Activated CD8-positive, alpha-beta memory T cell treated with anti-CD3 and anti-CD28 coated beads for 1 hour (primary cell): ENCODE measurements at regions not wholly inside any gene's neighbourhood (a gene's known extent, or its start where the extent isn't known, plus 50 kb on each side); places are given as distances from the start of the nearest gene placed in this dataset.

Experiments
- DNase-seq, 2 donors: peaks; one replicate each; pipeline ENCODE4 v3.0.0-alpha.2; 2020; ENCODE audit warnings: low read depth in 1 of 2; ENCODE audit errors: extremely low read depth in 1 of 2

DNA sequence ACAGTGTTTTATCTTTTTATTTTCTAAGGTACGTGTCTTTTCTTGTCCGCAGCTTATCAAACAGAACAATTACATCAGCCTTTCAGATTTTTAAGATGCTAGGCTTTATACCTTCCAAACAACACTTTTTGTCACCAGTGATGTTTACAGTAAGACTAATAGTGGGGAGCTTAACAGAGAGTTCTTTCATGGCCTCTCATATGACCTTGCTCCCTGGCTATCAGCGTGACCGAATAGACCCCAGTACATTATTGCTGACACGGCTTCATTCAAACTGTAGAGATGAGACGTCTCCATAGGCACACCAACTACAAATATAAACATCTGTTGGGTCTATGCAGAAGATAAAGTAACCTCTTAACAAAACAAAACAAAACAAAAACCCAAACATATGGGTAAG, 477.6 kb upstream of the KCNMB2 start:
- no peak for DNase-seq

- no peak for DNase-seq
These were observed 477.1 kb upstream of the KCNMB2 start for GRCh38 chr3:178059119-178059518.

DNA sequence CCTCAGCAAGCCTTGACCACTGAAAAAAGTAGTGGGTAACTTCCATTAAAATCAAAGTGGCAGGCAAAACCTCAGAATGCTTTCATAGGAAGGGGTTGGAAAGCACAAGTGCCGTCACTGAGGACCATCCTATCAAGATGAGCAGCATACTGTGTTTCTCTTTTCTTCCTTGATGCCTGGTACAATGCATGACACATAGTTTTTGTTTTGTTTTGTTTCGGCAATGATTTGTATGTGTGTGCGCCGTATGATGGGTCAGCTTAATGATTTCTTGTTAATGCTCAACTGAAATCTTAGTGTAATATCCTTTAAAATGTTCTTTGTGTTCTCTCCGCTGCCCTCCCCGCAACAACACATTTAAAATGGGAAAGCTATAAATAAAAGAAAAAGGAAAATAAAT, 476.4 kb upstream of the KCNMB2 start:
- DNase-seq: no peak

- DNase-seq: no peak
These were observed 475.8 kb upstream of the KCNMB2 start for GRCh38 chr3:178060407-178060806.

GRCh38 chr3:178062126-178062525, 474.1 kb upstream of the KCNMB2 start:
- no peak for DNase-seq

- no peak for DNase-seq
These were observed 472.8 kb upstream of the KCNMB2 start for GRCh38 chr3:178063461-178063860.

GRCh38 chr3:178067721-178068120, 468.5 kb upstream of the KCNMB2 start:
- no peak for DNase-seq

DNA sequence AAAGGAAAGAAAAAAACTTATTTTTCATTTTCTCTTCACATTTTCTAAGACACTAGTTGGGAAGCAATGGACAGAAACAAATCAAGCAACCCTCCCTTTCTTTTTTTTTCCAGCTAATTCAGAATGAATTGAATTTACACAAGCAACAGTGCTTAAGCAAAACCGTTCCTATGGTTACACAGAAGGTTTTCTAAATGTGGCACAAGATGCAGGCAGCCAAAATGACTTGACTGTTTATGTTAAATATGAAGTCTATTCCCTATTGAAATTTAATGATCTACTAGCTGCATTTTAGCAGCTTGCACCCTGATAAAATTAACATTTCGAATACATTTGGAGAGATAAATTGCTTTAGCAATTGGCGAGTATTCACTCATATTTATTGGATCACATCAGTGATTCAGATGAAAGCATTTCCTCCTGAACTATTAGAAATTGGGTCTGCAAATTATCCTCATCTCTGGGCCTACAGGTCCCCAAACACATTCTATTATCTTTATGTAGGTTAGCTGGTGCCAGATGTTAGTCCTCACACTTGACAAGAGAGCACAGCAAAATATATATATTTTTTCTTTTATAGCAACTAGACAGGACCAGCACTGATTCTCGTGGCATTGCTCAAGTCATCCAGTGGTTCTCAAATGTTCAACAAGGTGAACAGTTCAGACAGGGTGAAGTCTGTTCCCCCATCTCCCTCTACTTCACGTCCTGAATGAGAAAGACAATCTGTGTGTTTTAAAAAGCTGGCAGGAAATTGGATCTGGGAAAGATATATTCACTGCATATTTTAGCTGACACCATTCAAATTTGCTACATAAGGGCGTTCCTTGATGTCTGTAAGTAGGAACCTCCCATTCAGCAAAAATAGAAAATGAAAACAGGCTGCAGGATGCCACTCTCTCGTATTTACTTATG, 463.6 kb upstream of the KCNMB2 start:
- DNase-seq: no peak

DNA sequence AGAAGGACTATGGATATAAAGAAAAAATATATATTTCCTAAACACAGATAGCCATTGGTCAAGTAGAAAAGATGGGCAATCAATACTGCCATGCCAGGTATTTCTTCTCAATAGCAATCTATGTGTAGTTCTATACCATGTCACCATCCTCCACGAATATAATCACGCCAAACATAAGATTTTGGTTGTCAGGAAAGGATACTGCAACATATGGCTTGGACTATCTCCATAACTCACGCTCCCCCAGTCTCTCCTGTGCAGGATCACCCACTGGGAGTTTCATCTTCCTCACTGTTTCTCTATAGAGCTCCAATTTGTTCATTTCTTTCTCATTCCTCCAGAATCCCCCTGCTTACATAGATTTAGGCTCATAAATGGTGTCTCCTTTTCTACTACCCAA, 462.9 kb upstream of the KCNMB2 start:
- no peak for DNase-seq

DNA sequence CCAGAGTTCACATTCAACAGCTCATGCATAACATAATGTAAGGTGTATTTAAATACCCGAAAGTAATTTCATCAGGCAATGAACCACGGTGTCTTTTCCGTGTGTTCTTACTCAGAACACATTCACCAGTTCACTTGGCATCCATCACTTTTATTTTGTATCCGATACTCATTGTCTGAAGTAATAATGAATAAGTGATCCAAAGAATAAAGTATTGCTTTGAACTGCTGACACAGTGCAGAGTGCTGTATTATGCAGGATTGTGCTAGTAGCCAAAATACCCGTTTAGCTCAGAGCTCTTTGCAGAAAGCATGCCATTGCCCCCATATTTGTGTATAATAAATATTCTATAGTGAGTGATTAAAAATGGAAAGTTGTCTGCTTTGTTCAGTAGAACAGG, 460.9 kb upstream of the KCNMB2 start:
- DNase-seq: no peak

- no peak for DNase-seq
These were observed 457.3 kb upstream of the KCNMB2 start for GRCh38 chr3:178078953-178079352.

DNA sequence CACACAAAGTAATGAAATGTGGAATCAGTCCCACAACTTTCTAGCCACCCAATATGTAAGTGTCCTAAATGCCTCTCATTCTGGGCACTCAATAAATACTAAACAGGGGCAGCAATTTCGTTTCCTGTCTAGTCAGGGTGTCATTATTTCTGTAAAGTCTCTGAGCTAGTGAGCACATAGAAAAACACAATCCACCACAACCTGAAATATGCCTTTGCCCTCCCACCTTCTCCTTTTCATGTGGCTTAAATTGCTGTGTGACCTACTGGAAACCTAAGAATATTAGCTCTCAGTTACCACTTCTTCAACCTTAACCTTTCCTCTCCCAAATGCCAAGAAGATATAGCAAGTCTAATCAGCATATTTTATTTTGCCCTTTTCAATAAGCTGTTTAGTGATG, 456.3 kb upstream of the KCNMB2 start:
- no peak for DNase-seq

DNA sequence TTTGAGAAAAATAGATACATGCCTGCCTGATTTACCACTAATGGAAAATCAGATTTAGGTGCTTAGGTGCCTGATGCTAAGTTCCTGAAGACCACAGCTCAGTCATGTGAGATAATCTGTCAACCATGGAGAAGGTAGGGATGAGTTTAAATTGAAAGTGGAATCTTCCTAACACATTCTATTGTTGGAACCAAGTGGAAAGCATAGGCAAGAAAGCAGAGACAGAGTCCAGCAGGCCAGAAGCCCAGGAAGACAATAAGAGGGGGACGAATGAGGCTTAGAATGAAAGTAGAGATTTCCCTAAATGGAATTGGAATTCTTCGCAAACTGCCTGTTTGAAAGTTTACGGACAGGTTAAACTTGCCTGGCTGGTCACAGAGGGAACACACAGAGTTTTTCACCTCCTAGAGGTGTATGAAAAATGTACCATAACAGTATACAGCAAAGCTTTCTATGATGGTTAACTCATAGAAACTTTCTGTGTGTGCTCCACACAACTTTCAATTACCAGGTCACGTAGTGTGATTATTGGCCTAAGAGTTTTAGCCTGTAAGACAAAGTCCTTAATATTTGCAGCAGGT, 453.8 kb upstream of the KCNMB2 start:
- no peak for DNase-seq

- DNase-seq: no peak
These were observed 452.1 kb upstream of the KCNMB2 start for GRCh38 chr3:178083906-178084866.

GRCh38 chr3:178084938-178085816, 451.1 kb upstream of the KCNMB2 start:
- no peak for DNase-seq

DNA sequence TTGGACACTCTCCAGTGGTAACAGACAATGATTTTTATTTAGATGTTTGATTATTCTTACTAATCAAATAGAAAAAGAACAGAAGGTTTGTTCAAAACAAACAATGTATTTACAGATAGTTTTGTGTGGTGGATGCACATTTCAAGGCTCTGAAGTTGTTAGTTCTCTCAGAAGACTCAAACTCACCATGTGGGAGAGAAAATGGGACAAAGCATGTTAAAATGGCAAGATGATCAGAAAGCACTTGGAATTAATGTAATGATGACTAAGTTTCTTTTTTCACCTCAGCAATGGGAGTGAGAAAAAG, 450.5 kb upstream of the KCNMB2 start:
- no peak for DNase-seq

DNA sequence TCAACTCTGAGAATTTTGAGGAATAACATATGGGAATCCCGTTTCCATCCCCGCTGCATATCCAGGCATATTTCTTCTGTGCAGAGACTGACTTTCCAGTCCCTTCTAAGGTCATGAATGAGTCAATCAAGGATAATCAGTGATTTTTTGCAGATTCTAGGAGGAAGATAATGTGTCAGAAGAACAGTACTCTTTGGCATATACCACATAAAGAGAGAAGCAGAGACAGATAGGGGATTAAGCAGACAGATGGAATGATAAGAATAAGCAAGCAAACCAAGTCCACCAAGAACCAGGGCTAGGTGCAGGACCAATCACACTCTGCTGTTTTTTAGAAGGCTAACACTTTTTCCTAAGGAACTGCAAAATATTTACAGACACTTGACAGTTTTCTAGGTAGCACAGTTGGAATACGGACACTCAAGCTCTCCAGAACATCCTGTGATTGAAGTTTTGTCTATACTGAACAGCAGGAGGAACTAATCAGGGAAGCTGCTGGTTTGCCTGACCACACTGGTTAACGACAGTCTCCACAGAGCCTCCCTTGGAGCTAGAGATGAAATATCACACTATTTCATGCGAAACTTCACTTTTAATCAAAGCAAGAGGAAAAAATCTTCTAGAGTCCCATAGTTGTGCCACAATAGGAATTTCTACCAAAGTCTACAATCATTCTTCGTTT, 450.0 kb upstream of the KCNMB2 start:
- DNase-seq: no peak

DNA sequence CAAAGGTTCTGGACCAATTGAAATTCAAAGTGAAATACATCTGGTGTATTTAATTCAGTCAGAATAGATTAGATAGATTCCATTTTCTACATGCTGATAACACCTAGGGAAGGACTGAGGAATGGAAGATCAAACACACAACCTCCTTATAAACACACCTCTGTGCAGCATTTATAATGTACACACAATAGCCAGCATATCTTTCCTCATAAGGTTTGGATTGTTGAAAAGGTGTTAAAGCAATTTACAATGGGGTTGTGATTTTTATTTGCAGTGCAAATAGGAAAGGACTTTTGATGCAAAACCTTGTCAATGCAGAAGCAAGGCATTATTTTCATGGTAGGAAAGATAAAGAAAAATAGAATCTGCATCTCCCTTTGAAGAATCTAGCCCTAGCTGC, 448.9 kb upstream of the KCNMB2 start:
- DNase-seq: no peak

- no peak for DNase-seq
These were observed 447.3 kb upstream of the KCNMB2 start for GRCh38 chr3:178088963-178089362.

DNA sequence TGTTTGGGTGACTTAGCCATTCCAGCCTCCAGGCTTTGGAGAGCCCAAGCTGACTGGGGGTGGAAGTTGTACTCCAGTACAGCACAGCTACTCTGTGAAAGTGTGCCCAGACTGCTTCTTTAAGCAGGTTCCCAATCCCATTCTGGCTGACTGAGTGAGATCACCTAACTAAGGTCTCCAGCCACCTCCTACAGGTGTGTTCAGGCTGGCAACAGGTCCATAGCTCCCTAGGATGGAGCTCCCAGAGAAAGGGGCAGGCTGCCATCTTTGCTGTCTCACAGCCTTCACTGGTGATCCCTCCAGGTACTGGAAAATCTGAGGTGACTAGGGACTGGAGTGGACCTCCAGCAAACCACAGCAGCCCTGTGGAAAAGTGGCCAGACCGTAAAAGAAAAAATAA, 445.3 kb upstream of the KCNMB2 start:
- DNase-seq: no peak
